Right atrium auricular region (tissue), 2 donors: ENCODE measurements at regions not wholly inside any gene's neighbourhood (a gene's known extent, or its start where the extent isn't known, plus 50 kb on each side); places are given as distances from the start of the nearest gene placed in this dataset.

ENCODE experiments used
- DNase-seq: peaks from one replicate; pipeline ENCODE4 v3.0.0-alpha.2; 2019; ENCODE audit warnings: low spot score
- H3K27ac ChIP-seq, 2 donors: fragments of 200-600 bp; sonication (generic); 1 replicate in 1 of 2; 2 replicates in 1 of 2; pipeline ENCODE4 v1.5.1; 2016 to 2019
- H3K27me3 ChIP-seq, 2 donors: fragments of 200-600 bp; sonication (generic); one replicate each; pipeline versions ENCODE4 v1.5.1 to v1.6.0; 2017 to 2019
- H3K36me3 ChIP-seq: fragments of 200-600 bp; sonication (generic); one replicate; pipeline ENCODE4 v1.5.1; 2016
- H3K4me1 ChIP-seq, 2 donors: fragments of 200-600 bp; sonication (generic); one replicate each; pipeline versions ENCODE4 v1.5.1 to v1.6.0; 2017 to 2019
- H3K4me3 ChIP-seq, 2 donors: fragments of 200-600 bp; sonication (generic); 1 replicate in 1 of 2; 2 replicates in 1 of 2; pipeline ENCODE4 v1.5.1; 2017 to 2019; ENCODE audit warnings: mild to moderate bottlenecking in 1 of 2, moderate library complexity in 1 of 2
- H3K9me3 ChIP-seq, 2 donors: fragments of 200-600 bp; sonication (generic); one replicate each; pipeline ENCODE4 v1.5.1; 2019
- TF ChIP-seq, protein P1 (sequence below), 2 donors: fragments of 200-600 bp; sonication (generic); IDR thresholded peaks; one replicate each; pipeline ENCODE4 v1.5.1; 2019; ENCODE audit warnings: antibody characterized with exemption in 2 of 2

DNA sequence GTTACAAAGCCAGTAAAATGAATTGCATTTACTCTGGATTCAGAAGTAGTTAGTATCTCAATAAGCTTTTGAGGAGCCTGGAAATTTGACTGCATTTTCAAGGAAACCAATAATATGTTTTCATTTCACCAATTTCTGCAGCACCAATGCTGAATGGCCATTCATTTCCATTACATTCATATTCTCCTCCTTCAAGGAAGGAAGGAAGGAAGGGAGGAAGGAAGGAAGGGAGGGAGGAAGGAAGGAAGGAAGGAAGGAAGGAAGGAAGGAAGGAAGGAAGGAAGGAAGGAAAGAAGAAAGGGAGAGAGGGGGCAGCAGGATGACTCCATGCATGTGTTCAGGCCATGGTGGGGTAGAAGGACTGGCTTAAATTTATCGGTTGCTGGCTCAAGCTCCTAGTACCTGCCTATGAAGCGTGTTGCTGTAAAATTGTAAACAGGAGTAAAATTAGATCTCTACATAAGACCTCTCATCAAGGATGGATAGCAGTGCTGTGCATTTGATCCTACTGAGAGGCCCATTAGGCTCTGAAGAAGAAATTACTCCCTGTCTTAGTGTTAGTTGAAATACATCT lies 498.8 kb upstream of the TNC start:
- TF ChIP-seq, protein P1, sequence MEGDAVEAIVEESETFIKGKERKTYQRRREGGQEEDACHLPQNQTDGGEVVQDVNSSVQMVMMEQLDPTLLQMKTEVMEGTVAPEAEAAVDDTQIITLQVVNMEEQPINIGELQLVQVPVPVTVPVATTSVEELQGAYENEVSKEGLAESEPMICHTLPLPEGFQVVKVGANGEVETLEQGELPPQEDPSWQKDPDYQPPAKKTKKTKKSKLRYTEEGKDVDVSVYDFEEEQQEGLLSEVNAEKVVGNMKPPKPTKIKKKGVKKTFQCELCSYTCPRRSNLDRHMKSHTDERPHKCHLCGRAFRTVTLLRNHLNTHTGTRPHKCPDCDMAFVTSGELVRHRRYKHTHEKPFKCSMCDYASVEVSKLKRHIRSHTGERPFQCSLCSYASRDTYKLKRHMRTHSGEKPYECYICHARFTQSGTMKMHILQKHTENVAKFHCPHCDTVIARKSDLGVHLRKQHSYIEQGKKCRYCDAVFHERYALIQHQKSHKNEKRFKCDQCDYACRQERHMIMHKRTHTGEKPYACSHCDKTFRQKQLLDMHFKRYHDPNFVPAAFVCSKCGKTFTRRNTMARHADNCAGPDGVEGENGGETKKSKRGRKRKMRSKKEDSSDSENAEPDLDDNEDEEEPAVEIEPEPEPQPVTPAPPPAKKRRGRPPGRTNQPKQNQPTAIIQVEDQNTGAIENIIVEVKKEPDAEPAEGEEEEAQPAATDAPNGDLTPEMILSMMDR (IDR thresholded peaks at IDR 0.05): no peak
- Histone ChIP-seq H3K27me3 (no peaks in the 10 kb centered on the region), H3K36me3 (no peaks in the 10 kb centered on the region), H3K27ac (no peak overlapping the region), H3K4me3 (no peak overlapping the region), H3K4me1 (no peaks in the 10 kb centered on the region), H3K9me3 (peaks cover 0 to 1% of the 10 kb centered on the region in 2 donors)
- DNase-seq: no peak

DNA sequence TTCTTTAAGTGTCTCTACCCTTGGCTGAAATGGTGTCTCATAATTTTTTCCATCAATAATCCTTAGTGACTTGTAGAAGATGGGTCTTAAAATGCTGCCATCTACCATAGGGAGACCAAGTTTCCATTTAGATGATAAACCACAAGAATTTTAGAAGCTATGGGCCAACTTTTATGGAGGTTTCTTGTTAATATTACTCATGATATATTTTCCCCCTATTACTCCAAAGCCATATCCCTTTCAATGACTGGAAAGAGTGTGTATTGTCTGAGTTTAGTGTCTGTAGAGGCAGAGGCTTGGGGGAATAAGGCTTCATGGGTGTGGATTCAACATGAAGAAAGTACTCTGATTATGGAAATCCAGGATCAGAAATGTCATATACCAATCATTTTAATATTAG lies 507.3 kb upstream of the TNC start:
- no peaks in the 10 kb centered on the region for H3K4me1 ChIP-seq

DNA sequence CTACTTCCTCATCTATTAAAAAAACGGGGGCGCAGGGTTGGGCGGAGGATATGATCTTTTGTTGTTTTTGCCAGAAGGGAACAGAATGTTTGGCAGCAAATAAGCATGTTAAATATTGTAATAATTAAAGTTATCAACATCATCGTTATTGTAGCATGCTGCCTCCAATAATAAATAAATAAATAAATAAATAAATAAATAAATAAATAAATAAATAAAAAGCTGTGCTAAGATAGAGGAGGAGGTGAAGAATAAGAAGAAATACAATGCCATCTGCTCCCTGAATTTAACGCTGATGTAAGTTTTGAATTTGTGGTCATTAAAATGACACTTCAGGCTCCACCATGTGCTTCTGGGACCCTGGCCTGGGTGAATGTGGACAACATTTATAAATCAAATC lies 508.0 kb upstream of the TNC start:
- Histone ChIP-seq H3K4me1 (no peaks in the 10 kb centered on the region), H3K9me3 (peaks cover 0 to 13% of the 10 kb centered on the region in 2 donors), H3K27me3 (no peaks in the 10 kb centered on the region), H3K36me3 (no peaks in the 10 kb centered on the region), H3K4me3 (no peak overlapping the region), H3K27ac (no peak overlapping the region)
- TF ChIP-seq, protein P1 (IDR thresholded peaks at IDR 0.05): no peak
- no peak for DNase-seq

More for the DNA sequence above, 507.3 kb upstream of the TNC start:
- Histone ChIP-seq H3K36me3 (no peaks in the 10 kb centered on the region), H3K4me3 (no peak overlapping the region), H3K27ac (no peak overlapping the region), H3K9me3 (peaks cover 0 to 13% of the 10 kb centered on the region in 2 donors), H3K27me3 (no peaks in the 10 kb centered on the region)
- TF ChIP-seq, protein P1 (IDR thresholded peaks at IDR 0.05): no peak
- no peak for DNase-seq

DNA sequence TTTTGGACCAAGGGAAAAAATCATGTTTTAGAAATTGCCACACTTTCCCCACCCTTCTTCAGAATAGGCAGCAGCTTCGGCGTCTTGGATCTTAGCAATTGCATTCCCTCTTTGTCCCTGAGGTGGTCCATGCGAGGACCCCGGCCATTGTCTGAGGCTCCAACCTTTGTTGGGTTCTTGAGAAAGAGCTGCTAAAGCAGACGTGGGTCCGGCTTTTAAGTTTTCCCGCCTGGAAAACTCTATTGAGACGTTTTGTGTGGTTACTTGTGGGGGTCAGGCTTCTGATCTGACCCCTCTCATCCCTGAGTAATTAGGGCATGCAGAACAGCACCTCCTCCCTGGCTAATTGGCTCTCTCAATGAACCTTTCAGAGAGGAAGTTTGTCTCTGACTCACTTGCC lies 509.6 kb upstream of the TNC start:
- H3K4me3 ChIP-seq: no peak overlapping the region
- H3K36me3 ChIP-seq: no peaks in the 10 kb centered on the region
- H3K27ac ChIP-seq: no peak overlapping the region
- no peaks in the 10 kb centered on the region for H3K27me3 ChIP-seq
- DNase-seq: no peak
- H3K9me3 ChIP-seq: peaks cover 0 to 4% of the 10 kb centered on the region in 2 donors
- TF ChIP-seq, protein P1 (IDR thresholded peaks at IDR 0.05): no peak
- no peaks in the 10 kb centered on the region for H3K4me1 ChIP-seq

DNA sequence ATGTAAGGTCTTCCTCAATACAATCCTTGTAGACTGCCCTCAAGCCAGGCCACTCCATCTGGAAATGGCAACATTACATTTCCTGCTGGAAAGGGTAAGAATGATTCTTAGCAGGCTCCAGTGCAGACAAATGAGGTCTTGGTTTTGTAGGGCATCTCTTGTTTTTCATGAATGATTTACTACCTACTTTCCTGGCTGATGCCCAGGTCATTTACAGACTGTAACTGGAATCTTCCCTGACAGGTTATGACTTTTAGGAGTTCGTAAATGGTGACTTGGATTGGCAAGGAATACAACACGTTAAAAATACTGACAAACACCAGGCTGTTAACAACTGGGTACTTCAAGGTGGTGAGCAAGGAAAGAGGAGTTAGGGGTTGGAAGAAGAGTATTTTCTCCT lies 510.5 kb upstream of the TNC start:
- no peaks in the 10 kb centered on the region for H3K9me3 ChIP-seq
- no peak for DNase-seq
- no peaks in the 10 kb centered on the region for H3K4me1 ChIP-seq
- TF ChIP-seq, protein P1 (IDR thresholded peaks at IDR 0.05): no peak
- H3K27me3 ChIP-seq: no peaks in the 10 kb centered on the region
- H3K36me3 ChIP-seq: no peaks in the 10 kb centered on the region
- H3K4me3 ChIP-seq: no peak overlapping the region
- no peak overlapping the region for H3K27ac ChIP-seq
